ENCODE measurements at regions not wholly inside any gene's neighbourhood (a gene's known extent, or its start where the extent isn't known, plus 50 kb on each side); places are given as distances from the start of the nearest gene placed in this dataset.

DNA sequence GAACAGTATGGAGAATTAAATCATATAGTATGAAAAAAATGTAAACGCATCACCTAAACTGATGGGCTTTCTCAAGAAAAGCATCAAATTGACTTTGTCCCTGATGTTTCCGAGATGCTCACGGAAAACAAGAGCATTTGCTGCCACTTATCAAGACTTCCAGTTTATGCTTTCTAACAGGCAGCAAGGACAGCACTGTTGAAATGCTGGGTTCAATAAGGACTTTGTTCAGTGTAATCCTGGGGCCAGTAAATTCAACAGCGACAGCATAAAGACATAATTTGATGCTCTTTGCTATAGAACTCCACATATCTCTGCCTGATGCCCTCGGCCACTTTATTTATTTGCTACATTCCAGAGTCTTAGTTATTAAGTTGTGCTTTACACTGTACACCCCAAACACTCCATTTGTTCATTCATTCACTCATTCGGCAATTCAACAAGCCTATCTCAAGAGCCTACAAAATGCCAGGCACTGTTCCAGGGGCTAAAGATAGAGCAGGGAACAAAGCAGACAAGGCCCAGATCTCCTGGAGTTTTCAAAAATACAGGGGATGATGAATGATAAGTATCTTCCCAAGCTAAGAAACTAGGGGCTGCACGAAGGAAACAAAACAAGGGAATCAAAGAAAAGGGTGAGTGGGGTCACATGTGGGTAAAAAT, 294.6 kb downstream of the ZNF608 start:
- TF ChIP-seq, protein P1, sequence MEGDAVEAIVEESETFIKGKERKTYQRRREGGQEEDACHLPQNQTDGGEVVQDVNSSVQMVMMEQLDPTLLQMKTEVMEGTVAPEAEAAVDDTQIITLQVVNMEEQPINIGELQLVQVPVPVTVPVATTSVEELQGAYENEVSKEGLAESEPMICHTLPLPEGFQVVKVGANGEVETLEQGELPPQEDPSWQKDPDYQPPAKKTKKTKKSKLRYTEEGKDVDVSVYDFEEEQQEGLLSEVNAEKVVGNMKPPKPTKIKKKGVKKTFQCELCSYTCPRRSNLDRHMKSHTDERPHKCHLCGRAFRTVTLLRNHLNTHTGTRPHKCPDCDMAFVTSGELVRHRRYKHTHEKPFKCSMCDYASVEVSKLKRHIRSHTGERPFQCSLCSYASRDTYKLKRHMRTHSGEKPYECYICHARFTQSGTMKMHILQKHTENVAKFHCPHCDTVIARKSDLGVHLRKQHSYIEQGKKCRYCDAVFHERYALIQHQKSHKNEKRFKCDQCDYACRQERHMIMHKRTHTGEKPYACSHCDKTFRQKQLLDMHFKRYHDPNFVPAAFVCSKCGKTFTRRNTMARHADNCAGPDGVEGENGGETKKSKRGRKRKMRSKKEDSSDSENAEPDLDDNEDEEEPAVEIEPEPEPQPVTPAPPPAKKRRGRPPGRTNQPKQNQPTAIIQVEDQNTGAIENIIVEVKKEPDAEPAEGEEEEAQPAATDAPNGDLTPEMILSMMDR (IDR thresholded peaks at IDR 0.05), result no peak
- no peak for TF ChIP-seq POLR2A (IDR thresholded peaks at IDR 0.05)
- Histone ChIP-seq H3K27ac (no peak overlapping the region), H3K9me3 (no peaks in the 10 kb centered on the region), H3K36me3 (ENCODE audit: low read depth, missing control alignments) (no peaks in the 10 kb centered on the region), H3K27me3 (no peaks in the 10 kb centered on the region), H3K4me1 (no peaks in the 10 kb centered on the region), H3K4me3 (no peak overlapping the region)
- intact Hi-C loops (cut with DNase I; ENCODE audit: low total_unique reads), result no loop called here
- 89% methylated on average over 7 of the region's 7 CpGs for WGBS, 2 donors
- no peak for DNase-seq

DNA sequence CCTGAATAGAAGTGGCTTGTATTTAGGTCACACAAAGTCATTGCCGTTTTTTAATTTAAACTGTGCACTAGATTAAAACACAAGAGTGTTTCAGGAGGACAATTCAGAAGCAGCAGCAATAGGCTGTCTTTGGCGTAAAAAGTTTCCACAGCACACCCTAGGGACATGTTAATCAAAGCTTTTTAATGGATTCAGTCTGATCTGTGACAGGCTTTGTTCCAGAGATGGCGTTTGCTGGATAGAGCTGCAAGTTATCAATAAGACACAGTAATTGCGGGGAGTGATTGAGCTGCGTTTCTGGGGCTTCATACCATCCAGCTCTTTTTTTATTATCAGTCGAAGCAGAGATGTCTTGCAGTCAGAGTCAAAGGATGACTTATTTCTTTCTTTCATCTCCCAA, 300.3 kb downstream of the ZNF608 start:
- intact Hi-C loops (cut with DNase I; ENCODE audit: low total_unique reads), result no loop called here
- no peaks in the 10 kb centered on the region for H3K27me3 ChIP-seq
- no peaks in the 10 kb centered on the region for H3K9me3 ChIP-seq
- TF ChIP-seq, protein P1 (IDR thresholded peaks at IDR 0.05), result no peak
- no peak for TF ChIP-seq POLR2A (IDR thresholded peaks at IDR 0.05)
- no peaks in the 10 kb centered on the region for H3K36me3 ChIP-seq (ENCODE audit: low read depth, missing control alignments)
- no peaks in the 10 kb centered on the region for H3K4me1 ChIP-seq
- H3K4me3 ChIP-seq, result no peak overlapping the region
- no peak for DNase-seq
- WGBS, 2 donors, result 63 to 65% methylated on average over 6 of the region's 6 CpGs
- H3K27ac ChIP-seq, result no peak overlapping the region

DNA sequence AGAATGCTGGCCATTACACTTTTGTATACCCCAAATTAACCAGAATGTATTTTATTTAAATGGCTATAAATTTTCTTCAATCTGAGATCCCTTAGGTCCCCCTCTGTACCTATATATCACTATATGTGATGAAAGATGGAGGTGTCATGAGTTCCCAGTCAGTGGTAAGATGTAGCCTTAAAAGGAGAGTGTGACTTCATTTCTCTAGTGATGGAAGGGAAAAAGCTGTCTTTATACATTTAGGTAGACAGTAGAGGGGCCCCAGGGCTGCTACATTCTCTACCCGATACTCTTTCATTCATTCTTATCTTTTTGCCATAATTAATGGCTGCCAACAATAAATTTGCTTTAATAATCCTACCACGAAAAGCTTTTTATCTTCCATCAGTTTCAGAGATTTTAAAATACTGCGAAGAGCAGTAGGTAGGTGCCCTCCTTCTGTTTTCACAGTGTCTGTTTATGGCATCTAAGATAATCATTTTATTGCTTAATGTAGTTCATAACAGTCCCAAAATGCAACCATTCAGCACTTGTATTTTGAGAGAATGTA, 301.3 kb downstream of the ZNF608 start:
- TF ChIP-seq, protein P1 (IDR thresholded peaks at IDR 0.05), result no peak
- no peak for TF ChIP-seq POLR2A (IDR thresholded peaks at IDR 0.05)
- intact Hi-C loops (cut with DNase I; ENCODE audit: low total_unique reads), result no loop called here
- H3K4me1 ChIP-seq, result no peaks in the 10 kb centered on the region
- H3K36me3 ChIP-seq (ENCODE audit: low read depth, missing control alignments), result no peaks in the 10 kb centered on the region
- DNase-seq, result no peak
- 89 to 91% methylated on average over 3 of the region's 3 CpGs for WGBS, 2 donors
- H3K9me3 ChIP-seq, result no peaks in the 10 kb centered on the region
- H3K27me3 ChIP-seq, result no peaks in the 10 kb centered on the region
- H3K27ac ChIP-seq, result no peak overlapping the region
- H3K4me3 ChIP-seq, result no peak overlapping the region

DNA sequence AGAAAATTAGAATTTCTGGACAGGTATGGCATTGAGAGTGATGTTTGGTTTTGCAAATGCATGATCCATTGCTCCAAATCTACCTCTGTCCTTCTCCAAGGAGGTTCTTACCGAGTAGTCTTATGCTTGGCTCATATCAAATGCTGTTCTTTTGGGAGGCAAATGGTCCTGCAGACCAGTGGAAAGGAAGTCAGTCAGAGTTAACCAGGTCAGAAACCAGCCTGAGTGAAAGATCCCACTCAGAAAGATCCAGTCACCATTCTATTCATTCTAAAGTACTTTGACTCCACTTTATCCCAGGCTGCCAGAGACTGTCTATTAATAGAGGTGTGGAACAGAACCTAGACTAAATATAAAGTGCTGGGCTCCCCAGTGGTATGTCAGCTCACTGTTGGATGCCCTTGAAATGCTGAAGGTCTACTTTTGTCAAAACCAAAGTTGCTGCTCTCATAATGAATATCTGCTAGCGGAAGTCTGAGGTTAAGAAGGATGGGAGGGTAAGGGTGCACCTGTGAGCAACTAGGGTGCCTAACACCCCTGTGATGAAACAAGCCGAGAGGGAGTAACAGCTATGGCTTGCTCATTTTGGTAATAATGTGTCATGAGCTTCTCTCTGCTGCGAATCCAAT, 302.2 kb downstream of the ZNF608 start:
- Histone ChIP-seq H3K27me3 (no peaks in the 10 kb centered on the region), H3K27ac (no peak overlapping the region), H3K4me3 (no peak overlapping the region), H3K4me1 (no peaks in the 10 kb centered on the region), H3K36me3 (ENCODE audit: low read depth, missing control alignments) (no peaks in the 10 kb centered on the region), H3K9me3 (no peaks in the 10 kb centered on the region)
- no peak for DNase-seq
- intact Hi-C loops (cut with DNase I; ENCODE audit: low total_unique reads), result no loop called here
- WGBS, 2 donors, result 93 to 95% methylated on average over 4 of the region's 4 CpGs
- TF ChIP-seq, protein P1 (IDR thresholded peaks at IDR 0.05), result no peak
- TF ChIP-seq POLR2A (IDR thresholded peaks at IDR 0.05), result no peak
